ENCODE measurements at regions not wholly inside any gene's neighbourhood (a gene's known extent, or its start where the extent isn't known, plus 50 kb on each side); places are given as distances from the start of the nearest gene placed in this dataset.
"Not testable (repeated sequence)": the region's sequence is repeated elsewhere in the genome, so short reads cannot be mapped to it uniquely, and the experiment has no call there.

GRCh38 chr12:11540156-11540555 lies 109.3 kb upstream of the ETV6 start:
- no peak for FAIRE-seq

DNA sequence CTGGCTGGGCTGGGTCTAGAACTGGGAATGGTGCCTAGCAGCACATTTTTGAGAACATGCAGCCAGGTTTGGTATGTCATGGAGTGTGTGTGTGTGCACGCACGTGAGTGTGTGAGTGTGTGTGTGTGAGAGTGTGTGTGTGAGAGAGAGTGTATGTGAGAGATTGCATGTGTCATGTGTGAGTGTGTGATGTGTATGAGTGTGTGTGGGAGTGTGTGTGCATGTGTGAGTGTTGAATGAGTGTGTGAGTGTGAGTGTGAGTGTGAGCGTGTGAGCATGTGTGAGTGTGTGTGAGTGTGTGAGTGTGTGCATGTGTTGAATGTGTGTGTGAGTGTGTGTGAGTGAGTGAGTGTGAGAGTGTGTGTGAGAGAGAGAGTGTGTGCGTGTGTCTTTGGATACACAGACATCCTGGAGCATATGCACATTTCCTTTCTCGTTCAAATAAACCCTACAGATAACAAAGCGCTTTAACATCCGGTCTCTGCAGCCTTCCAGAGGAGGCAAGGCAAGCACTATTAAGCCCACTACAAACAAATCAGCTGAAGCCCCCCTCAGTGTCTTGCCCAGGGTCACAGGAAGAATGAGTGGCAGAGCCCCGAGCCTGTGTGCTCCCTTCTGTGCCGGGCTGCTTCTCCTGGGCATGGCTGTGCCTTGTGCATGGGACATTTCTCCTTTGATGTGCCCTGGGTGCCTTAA lies 108.7 kb upstream of the ETV6 start:
- no peak for FAIRE-seq

DNA sequence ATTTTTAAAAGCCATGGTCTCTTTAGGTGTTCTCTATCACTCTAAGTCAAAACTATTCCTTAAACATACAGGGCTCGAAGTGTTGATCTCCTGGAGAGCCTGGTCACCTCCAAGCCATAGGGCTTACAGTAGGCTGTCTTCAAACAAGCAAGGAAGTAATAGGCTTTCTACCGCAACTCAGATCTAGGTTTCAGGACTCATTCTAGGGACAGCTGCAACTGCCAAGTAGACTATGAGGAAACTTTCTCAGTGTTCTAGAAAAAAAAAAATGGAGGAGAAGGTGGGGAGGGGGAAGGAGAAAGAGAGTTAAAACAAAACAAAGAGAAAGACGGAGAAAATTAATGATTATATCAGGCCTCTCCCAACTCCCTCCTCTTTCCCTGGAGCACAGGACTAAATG lies 106.9 kb upstream of the ETV6 start:
- no peak for FAIRE-seq

GRCh38 chr12:11543457-11544158 lies 105.9 kb upstream of the ETV6 start:
- no peak for FAIRE-seq

DNA sequence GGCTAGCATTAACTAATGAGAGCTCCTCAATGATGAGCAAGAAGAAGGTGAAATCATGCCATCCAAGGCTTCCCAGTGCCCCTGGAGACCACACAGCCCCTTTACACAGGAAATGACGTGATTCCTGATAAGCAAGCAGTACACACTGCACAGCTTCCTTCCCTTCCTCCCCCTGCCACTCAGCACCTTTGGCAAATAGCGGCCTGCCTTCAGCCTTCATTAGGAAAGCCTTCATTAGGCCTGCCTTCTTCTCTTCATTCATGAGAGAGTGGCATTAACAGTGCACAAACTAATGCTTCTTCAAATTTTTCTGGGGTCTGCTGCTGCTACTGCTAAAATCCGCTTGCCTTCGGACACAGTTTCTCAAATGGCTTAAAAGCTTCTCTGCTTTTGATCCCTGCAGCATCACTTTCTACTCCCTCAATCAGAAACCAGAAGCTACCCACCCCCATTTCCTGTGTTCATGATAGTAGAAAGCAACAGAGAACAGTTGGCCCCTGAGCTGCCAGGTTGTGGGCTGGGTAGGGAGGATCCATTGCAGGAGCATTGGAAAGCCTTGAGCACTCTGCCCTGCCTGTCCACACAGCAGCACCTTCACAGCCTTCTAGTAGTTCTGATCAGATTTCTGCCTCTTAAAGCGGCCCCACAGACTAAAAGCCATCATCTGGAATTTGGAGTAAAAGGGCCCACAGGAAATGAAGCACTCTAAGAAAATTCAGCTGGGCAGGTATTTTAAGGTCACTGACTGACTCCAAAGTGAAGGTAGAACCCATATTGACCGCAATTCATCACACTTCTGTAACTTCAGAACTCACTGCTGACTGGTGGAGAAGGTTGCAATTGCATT lies 103.8 kb upstream of the ETV6 start:
- no peak for FAIRE-seq

- FAIRE-seq: not testable (repeated sequence)
These were observed 102.7 kb upstream of the ETV6 start for GRCh38 chr12:11546582-11547270.

- FAIRE-seq: not testable (repeated sequence)
These were observed 102.2 kb upstream of the ETV6 start for GRCh38 chr12:11547271-11547646.

DNA sequence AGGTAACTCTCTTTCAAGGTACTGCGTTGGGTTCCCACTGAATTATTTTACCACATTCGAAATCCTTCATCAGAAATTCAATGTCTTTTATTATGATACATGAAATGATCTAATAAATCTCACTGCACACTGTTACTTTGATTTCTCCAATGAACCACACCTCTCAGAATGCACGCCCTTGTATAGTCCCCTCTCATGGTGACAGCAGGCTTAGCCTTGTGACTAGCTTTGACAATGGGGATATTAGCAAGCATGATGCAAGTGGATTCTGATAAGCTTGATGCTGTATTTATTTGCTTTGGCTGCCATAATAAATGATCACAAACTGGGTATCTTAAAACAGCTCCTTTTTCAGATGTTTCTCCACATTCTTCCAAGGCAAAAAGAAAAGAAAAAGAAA lies 100.4 kb upstream of the ETV6 start:
- no peak for FAIRE-seq

GRCh38 chr12:11553871-11554533 lies 95.5 kb upstream of the ETV6 start:
- FAIRE-seq: no peak

DNA sequence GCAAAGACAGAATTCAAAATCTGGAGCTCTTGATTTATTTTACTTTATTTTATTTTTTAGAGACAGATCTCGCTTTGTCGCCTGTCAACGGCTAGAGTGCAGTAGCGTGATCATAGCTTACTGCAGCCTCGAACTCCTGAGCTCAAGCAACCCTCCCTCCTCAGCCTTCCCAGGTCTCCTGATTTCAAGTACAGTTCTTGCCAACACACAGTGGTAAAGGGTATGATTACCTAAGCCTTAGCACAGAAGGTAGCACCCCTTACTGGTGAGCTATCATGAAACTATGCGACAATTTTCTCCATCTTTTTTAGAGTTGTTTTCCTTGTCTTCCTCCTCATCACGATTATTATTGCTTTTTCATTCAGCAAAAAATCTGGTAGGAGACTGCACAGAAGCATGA lies 94.3 kb upstream of the ETV6 start:
- FAIRE-seq: no peak

DNA sequence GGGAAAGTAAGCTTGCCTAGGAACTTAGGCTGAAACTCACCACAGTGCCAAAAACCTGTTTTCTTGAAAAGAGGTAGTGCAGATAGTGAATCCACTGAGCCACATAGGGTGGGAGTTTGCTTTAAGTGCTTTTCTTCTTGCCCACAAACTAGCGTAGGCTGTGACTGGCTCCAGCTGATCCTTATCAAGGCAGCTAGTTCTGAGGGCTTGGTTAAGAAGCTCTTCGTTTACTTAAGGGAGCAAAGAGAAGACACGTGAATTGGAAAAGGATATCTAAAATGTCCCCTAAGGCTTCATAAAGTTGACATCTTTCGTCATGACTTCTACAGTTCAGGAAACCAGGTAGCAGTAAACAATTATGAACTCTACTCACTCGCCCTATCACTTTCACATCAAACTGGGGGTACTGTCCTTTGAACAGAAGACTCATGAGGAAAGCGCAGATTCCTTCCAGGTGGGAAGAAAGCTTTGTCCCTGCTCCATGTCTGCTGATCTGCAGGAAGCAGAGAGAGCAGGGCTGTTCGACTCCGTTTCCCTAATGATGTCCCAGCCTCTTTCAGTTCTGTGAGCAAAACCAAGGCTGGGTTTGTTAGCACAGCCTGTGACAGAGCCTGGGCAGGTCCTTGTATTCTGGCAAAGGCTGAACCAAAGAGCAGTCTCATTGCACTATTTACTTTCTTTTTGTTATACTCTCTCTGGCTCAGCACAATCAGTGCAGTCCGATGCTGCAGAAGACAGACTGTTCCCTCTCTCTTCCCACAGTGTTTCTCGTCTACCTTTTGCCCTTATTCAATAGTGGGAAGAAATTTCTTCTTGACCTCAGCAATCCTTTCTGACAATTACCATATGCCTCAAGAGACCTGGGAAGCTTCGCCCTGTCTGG lies 93.5 kb upstream of the ETV6 start:
- FAIRE-seq: no peak

DNA sequence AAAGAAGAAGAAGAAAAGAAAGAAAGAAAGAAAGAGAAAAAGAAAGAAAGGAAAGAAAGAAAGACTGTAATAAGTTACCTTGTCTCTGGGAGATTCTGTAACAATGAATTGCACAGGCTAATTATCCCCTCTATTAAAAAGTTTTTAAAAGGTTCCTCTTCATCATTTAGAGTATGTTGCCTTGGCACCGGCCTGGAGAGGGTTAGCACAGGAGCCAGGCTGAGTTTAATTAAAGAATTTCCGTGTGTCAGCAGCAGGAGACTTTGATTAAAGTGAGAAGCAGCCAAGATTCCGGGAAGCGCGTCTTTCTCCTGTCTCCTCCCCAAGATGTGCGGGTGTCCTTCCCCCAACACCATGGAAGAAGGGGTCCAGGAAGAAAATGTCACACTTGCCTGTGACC lies 92.8 kb upstream of the ETV6 start:
- FAIRE-seq: no peak

DNA sequence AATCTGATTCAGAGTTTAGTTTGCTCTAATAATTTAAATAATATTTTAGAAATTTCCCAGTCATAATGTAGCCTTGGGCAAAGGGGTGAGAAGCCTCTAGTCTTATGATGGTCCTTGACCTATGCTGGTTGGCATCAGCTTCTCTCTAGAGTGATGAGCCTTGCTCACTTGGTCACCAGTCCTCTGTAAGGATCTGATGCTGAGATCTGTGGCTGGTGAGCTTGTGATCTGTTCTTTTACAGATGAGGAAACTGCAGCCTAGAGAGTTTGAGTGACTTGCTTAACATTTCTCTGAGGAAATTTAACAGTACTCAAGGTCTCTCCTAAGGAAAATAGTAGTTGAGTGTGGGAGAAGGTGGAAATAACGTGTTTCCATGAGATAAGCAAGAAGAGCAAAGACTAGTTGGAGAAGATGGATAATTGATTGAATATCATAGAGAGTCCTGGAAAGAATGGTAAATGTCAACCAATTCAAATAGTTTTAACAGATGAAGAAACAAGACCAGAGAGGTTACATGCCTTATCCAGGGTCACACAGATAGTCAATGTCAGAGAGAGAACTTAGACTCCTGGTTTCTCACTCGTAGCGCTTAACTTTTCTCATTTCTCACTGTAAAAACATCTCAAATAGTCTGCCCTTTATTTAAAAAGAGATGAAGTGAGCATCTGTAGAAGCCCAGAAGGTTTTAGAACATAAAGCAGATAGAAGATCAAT lies 89.7 kb upstream of the ETV6 start:
- FAIRE-seq: no peak

GRCh38 chr12:11561411-11561810 lies 88.1 kb upstream of the ETV6 start:
- FAIRE-seq: no peak

GRCh38 chr12:11563785-11564739 lies 85.4 kb upstream of the ETV6 start:
- no peak for FAIRE-seq

DNA sequence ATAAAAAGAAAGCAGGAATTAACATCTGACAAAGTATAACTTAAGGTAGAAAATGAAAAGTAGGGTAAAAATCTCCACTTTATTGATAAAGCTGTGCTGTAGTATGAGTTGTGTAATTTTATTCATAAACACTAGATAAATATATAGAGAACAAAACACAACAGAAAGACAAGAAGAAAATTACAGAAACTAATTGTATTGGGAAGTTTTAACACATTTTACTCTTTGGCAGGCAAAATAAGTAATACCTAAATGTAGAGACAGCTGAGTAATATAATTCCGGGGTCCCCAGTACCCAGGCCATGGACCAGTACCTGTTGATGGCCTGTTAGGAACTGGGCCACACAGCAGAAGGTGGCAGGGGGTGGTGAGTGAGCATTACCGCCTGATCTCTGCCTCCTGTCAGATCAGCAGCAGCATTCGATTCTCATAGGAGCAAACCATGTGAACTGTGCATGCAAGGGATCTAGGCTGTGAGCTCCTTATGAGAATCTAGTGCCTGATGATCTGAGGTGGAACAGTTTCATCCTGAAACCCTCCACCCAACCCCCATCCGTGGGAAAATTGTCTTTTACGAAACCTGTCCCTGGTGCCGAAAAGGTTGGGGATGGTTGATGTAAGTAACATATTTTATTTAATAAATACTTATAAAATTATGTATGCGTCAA lies 84.4 kb upstream of the ETV6 start:
- no peak for FAIRE-seq

GRCh38 chr12:11565752-11566151 lies 83.7 kb upstream of the ETV6 start:
- FAIRE-seq: no peak

GRCh38 chr12:11568155-11568761 lies 81.2 kb upstream of the ETV6 start:
- FAIRE-seq: peak; percentile 5

Data from colon (tissue), 2 donors.